HG02870 (cell line): ENCODE measurements at regions not wholly inside any gene's neighbourhood (a gene's known extent, or its start where the extent isn't known, plus 50 kb on each side); places are given as distances from the start of the nearest gene placed in this dataset.
A peak's percentile ranks its signal among the peaks of the same experiment; 100 is the strongest.

ENCODE experiments used
- ATAC-seq: cut with Tn5 transposase; IDR thresholded peaks from one replicate; pipeline ENCODE4 v1.9.1; 2021; ENCODE audit warnings: mild to moderate bottlenecking, moderate library complexity; ENCODE audit not compliant: unreplicated experiment

- no peak for ATAC-seq
Observed at GRCh38 chr3:144067059-144067458, 95.4 kb downstream of the DIPK2A start.

GRCh38 chr3:144073698-144074097 lies 102.1 kb downstream of the DIPK2A start:
- ATAC-seq: no peak

- ATAC-seq: no peak
Observed at GRCh38 chr3:144079634-144080033, 108.0 kb downstream of the DIPK2A start.

- ATAC-seq: no peak
Observed at GRCh38 chr3:144084929-144085328, 113.3 kb downstream of the DIPK2A start.

- no peak for ATAC-seq
Observed at GRCh38 chr3:144085964-144086363, 114.3 kb downstream of the DIPK2A start.

GRCh38 chr3:144096016-144096415 lies 124.4 kb downstream of the DIPK2A start:
- no peak for ATAC-seq

GRCh38 chr3:144097163-144097562 lies 125.5 kb downstream of the DIPK2A start:
- ATAC-seq: no peak

GRCh38 chr3:144098691-144099090 lies 127.1 kb downstream of the DIPK2A start:
- no peak for ATAC-seq

GRCh38 chr3:144102421-144102820 lies 130.8 kb downstream of the DIPK2A start:
- ATAC-seq: no peak

- no peak for ATAC-seq
Observed at GRCh38 chr3:144104186-144104585, 132.6 kb downstream of the DIPK2A start.

- ATAC-seq: no peak
Observed at GRCh38 chr3:144104679-144105078, 133.1 kb downstream of the DIPK2A start.

- no peak for ATAC-seq
Observed at GRCh38 chr3:144105542-144105941, 133.9 kb downstream of the DIPK2A start.

GRCh38 chr3:144106970-144107369 lies 135.3 kb downstream of the DIPK2A start:
- no peak for ATAC-seq

GRCh38 chr3:144107923-144108322 lies 136.3 kb downstream of the DIPK2A start:
- no peak for ATAC-seq

GRCh38 chr3:144109944-144110343 lies 138.3 kb downstream of the DIPK2A start:
- peak; percentile 90 for ATAC-seq

- no peak for ATAC-seq
Observed at GRCh38 chr3:144112036-144112435, 140.4 kb downstream of the DIPK2A start.

GRCh38 chr3:144112437-144112836 lies 140.8 kb downstream of the DIPK2A start:
- ATAC-seq: no peak

GRCh38 chr3:144114767-144115166 lies 143.1 kb downstream of the DIPK2A start:
- ATAC-seq: no peak

- ATAC-seq: no peak
Observed at GRCh38 chr3:144119633-144120032, 148.0 kb downstream of the DIPK2A start.

- no peak for ATAC-seq
Observed at GRCh38 chr3:144121661-144122060, 150.0 kb downstream of the DIPK2A start.

GRCh38 chr3:144127014-144127413 lies 155.4 kb downstream of the DIPK2A start:
- no peak for ATAC-seq

GRCh38 chr3:144127700-144128099 lies 156.1 kb downstream of the DIPK2A start:
- peak; percentile 8 for ATAC-seq

- ATAC-seq: peak; percentile 91
Observed at GRCh38 chr3:144128108-144128892, 156.7 kb downstream of the DIPK2A start.
